GM12801 (cell line): ENCODE measurements at regions not wholly inside any gene's neighbourhood (a gene's known extent, or its start where the extent isn't known, plus 50 kb on each side); places are given as distances from the start of the nearest gene placed in this dataset.

Experiments used
- CTCF ChIP-seq: IDR thresholded peaks from one replicate; pipeline ENCODE4 v1.5.1; 2011; ENCODE audit warnings: control low read depth; ENCODE audit not compliant: insufficient read length; ENCODE audit errors: extremely low read depth

GRCh38 chr16:65756163-65756562 is 610.3 kb upstream of the CDH5 start:
- no peak for TF ChIP-seq CTCF

GRCh38 chr16:65754820-65755691 is 611.4 kb upstream of the CDH5 start:
- TF ChIP-seq CTCF = no peak

- no peak for TF ChIP-seq CTCF
Observed at GRCh38 chr16:65752522-65752844, 614.0 kb upstream of the CDH5 start.

GRCh38 chr16:65751622-65752521 is 614.6 kb upstream of the CDH5 start:
- TF ChIP-seq CTCF = no peak

- no peak for TF ChIP-seq CTCF
Observed at GRCh38 chr16:65749506-65749905, 617.0 kb upstream of the CDH5 start.

GRCh38 chr16:65746941-65747340 is 619.5 kb upstream of the CDH5 start:
- TF ChIP-seq CTCF = no peak

- no peak for TF ChIP-seq CTCF
Observed at GRCh38 chr16:65745201-65745708, 621.2 kb upstream of the CDH5 start.
